K562 (cell line): ENCODE measurements at regions not wholly inside any gene's neighbourhood (a gene's known extent, or its start where the extent isn't known, plus 50 kb on each side); places are given as distances from the start of the nearest gene placed in this dataset.

ENCODE experiments used
- ATAC-seq: fragments of 200-7000 bp; cut with Tn5 transposase; 3 replicates; pipeline ENCODE4 v1.9.1; 2020; ENCODE audit warnings: moderate library complexity
- BruUV-seq: library from RNA; stranded (reverse); fragments of 400-500 nt; replicated peaks from 2 replicates; lab custom pipeline; 2021; lab: Mats Ljungman, UMichigan
- CTCF ChIA-PET: fragments of 300-600 bp; formaldehyde crosslinking; extraction: SDS; loops from one replicate; lab custom pipeline; 2021; ENCODE audit warnings: low intra/inter-chr PET ratio; lab: Yijun Ruan, JAX
- POLR2A ChIA-PET: fragments of 300-600, 350-650 bp; sonication (Branson Sonifier 250); formaldehyde crosslinking; extraction: SDS; loops from one replicate; lab custom pipeline; 2021; ENCODE audit warnings: antibody characterized with exemption, inconsistent platforms; lab: Yijun Ruan, JAX
- DNase-seq, 4 experiments: peaks; one replicate each; pipeline versions ENCODE4 v3.0.0 to v3.0.0-alpha.2; 2011 to 2018; ENCODE audit warnings: low spot score in 3 of 4, mixed read lengths in 3 of 4; ENCODE audit errors: extremely low read depth in 1 of 4
- FAIRE-seq: peaks from 2 replicates; lab custom pipeline; 2011; peaks lifted over from hg19 to GRCh38; lab: Jason Lieb, UNC
- H2AFZ ChIP-seq: 2 replicates; pipeline ENCODE4 v1.6.0; 2011; ENCODE audit warnings: low read depth, low read length, control low read depth, inconsistent platforms
- H3K27ac ChIP-seq: fragments of 200-600 bp; 3 replicates; pipeline ENCODE4 v1.8.0; 2011; ENCODE audit warnings: low read depth, mild to moderate bottlenecking, control low read depth, inconsistent platforms, low read length, moderate library complexity, mixed read lengths; ENCODE audit errors: extremely low read depth
- H3K27me3 ChIP-seq, 2 experiments: fragments of 300-600 bp in 1 of 2; 2 replicates in 1 of 2; 3 replicates in 1 of 2; pipeline versions ENCODE4 v1.6.0 to v1.8.0; 2011; ENCODE audit warnings: inconsistent platforms in 2 of 2, low read length in 2 of 2, mild to moderate bottlenecking in 1 of 2, mixed read lengths in 1 of 2, moderate library complexity in 1 of 2; ENCODE audit not compliant: control insufficient read depth in 2 of 2, insufficient read depth in 2 of 2
- H3K36me3 ChIP-seq: fragments of 300-600 bp; 3 replicates; pipeline ENCODE4 v1.8.0; 2011; ENCODE audit warnings: mild to moderate bottlenecking, low read length, inconsistent platforms; ENCODE audit not compliant: control insufficient read depth, insufficient read depth
- H3K4me1 ChIP-seq, 2 experiments: fragments of 200-600 bp in 1 of 2; replicated peaks in 1 of 2; 2 replicates in 1 of 2; 3 replicates in 1 of 2; pipeline versions ENCODE4 v1.5.1 to v1.8.0; 2011; ENCODE audit warnings: inconsistent platforms in 2 of 2, low read length in 2 of 2, mild to moderate bottlenecking in 1 of 2, mixed read lengths in 1 of 2, moderate library complexity in 1 of 2; ENCODE audit not compliant: control insufficient read depth in 2 of 2, insufficient read depth in 2 of 2
- H3K4me2 ChIP-seq: 2 replicates; pipeline ENCODE4 v1.6.1; 2011; ENCODE audit warnings: low read length, control low read depth, inconsistent platforms, mixed read lengths; ENCODE audit not compliant: insufficient read depth
- H3K4me3 ChIP-seq: fragments of 200-600 bp; sonication (generic), shearing (Covaris generic); 2 replicates; pipeline ENCODE4 v1.5.1; 2016; ENCODE audit warnings: control low read depth, inconsistent platforms
- H3K79me2 ChIP-seq: fragments of 200-600 bp; 3 replicates; pipeline ENCODE4 v1.8.0; 2011; ENCODE audit warnings: low read length, inconsistent platforms; ENCODE audit not compliant: control insufficient read depth, insufficient read depth
- H3K9ac ChIP-seq, 2 experiments: 2 replicates each; pipeline versions ENCODE4 v1.6.0 to v1.6.1; 2011; ENCODE audit warnings: low read depth in 2 of 2, low read length in 2 of 2, control low read depth in 1 of 2, inconsistent platforms in 1 of 2, mild to moderate bottlenecking in 1 of 2, mixed read lengths in 1 of 2; ENCODE audit not compliant: insufficient read depth in 1 of 2
- H3K9me1 ChIP-seq: one replicate; pipeline ENCODE4 v1.6.0; 2011; ENCODE audit warnings: inconsistent platforms, mild to moderate bottlenecking, low read length, moderate library complexity; ENCODE audit not compliant: control insufficient read depth, insufficient read depth
- H3K9me3 ChIP-seq: replicated peaks from 2 replicates; pipeline ENCODE4 v1.5.1; 2011; ENCODE audit warnings: low read depth, low read length, inconsistent platforms; ENCODE audit not compliant: control insufficient read depth, insufficient read depth
- H4K20me1 ChIP-seq: replicated peaks from 2 replicates; pipeline ENCODE4 v1.6.1; 2011; ENCODE audit warnings: low read length, inconsistent platforms, mixed read lengths; ENCODE audit not compliant: control insufficient read depth, insufficient read depth
- BCOR ChIP-seq: fragments of 450-650 bp; IDR thresholded peaks from 2 replicates; pipeline ENCODE4 v1.6.1; 2016
- BRD9 ChIP-seq: fragments of 450-650 bp; IDR thresholded peaks from 2 replicates; pipeline ENCODE4 v1.6.1; 2018; ENCODE audit warnings: low read depth; ENCODE audit not compliant: partially characterized antibody
- CCNT2 ChIP-seq: IDR thresholded peaks from 2 replicates; pipeline ENCODE4 v1.6.1; 2011; ENCODE audit warnings: borderline replicate concordance, low read depth, mild to moderate bottlenecking, moderate library complexity, mixed read lengths, low read length; ENCODE audit not compliant: insufficient read length; ENCODE audit errors: extremely low read depth
- CXXC5 ChIP-seq: fragments of 250-450 bp; sonication (Bioruptor Pico); IDR thresholded peaks from 2 replicates; pipeline ENCODE4 v1.8.0; 2022; ENCODE audit warnings: inconsistent platforms, mild to moderate bottlenecking, moderate library complexity
- HDGF ChIP-seq: fragments of 450-650 bp; IDR thresholded peaks from 2 replicates; pipeline ENCODE4 v1.6.1; 2016
- HMGN3 ChIP-seq: IDR thresholded peaks from 2 replicates; pipeline ENCODE4 v1.6.1; 2011; ENCODE audit warnings: borderline replicate concordance, low read depth, mild to moderate bottlenecking, mixed read lengths, low read length; ENCODE audit not compliant: insufficient read length; ENCODE audit errors: extremely low read depth
- KLF1 ChIP-seq: fragments of 450-650 bp; IDR thresholded peaks from 2 replicates; pipeline ENCODE4 v1.6.1; 2016; ENCODE audit warnings: missing genetic modification characterization, missing compliant biosample characterization
- LARP7 ChIP-seq: fragments of 450-650 bp; IDR thresholded peaks from 2 replicates; pipeline ENCODE4 v1.6.1; 2016
- PCBP1 ChIP-seq: fragments of 200-400 bp; formaldehyde crosslinking; IDR thresholded peaks from 2 replicates; pipeline ENCODE4 v1.6.1; 2018; ENCODE audit warnings: mild to moderate bottlenecking, low read depth, low read length; ENCODE audit not compliant: poor library complexity, severe bottlenecking
- POLR2G ChIP-seq: fragments of 200-400 bp; formaldehyde crosslinking; IDR thresholded peaks from 2 replicates; pipeline ENCODE4 v1.6.1; 2017; ENCODE audit warnings: low read depth, mild to moderate bottlenecking, antibody characterized with exemption, low read length, moderate library complexity
- SRF ChIP-seq, 2 experiments: fragments of 250-450, 450-650 bp in 1 of 2; sonication (Bioruptor Pico) in 1 of 2; sonication (generic) in 1 of 2; formaldehyde crosslinking; IDR thresholded peaks; 2 replicates each; pipeline versions ENCODE4 v1.5.0 to v1.5.1; 2020 to 2022; ENCODE audit warnings: mild to moderate bottlenecking in 1 of 2, missing genetic modification reagents in 1 of 2
- TAL1 ChIP-seq: fragments of 450-650 bp; IDR thresholded peaks from 2 replicates; pipeline ENCODE4 v1.6.1; 2016; ENCODE audit warnings: mild to moderate bottlenecking
- TRIM28 ChIP-seq: fragments of 450-650 bp; IDR thresholded peaks from 2 replicates; pipeline ENCODE4 v1.6.1; 2017
- ZBTB7A ChIP-seq: IDR thresholded peaks from 2 replicates; pipeline ENCODE4 v1.6.1; 2011; ENCODE audit warnings: low read depth, mild to moderate bottlenecking, low read length, moderate library complexity, borderline replicate concordance; ENCODE audit not compliant: control insufficient read depth
- ZNF347 ChIP-seq: fragments of 450-650 bp; formaldehyde crosslinking; IDR thresholded peaks from 2 replicates; pipeline ENCODE4 v1.4.0; 2020; ENCODE audit warnings: low read depth, mild to moderate bottlenecking, moderate library complexity
- in situ Hi-C: fragments of 300-500 bp; cut with MboI; formaldehyde crosslinking; loops from 4 replicates; pipeline ENCODE4 v1.15.0; 2018; ENCODE audit warnings: inconsistent platforms, mixed read lengths
- intact Hi-C: fragments of 100-400 bp; cut with micrococcal nuclease; formaldehyde crosslinking; loops from 2 replicates; pipeline ENCODE4 v1.14.2; 2022
- TF ChIP-seq, protein P1 (sequence below): fragments of 250-450 bp; sonication (Bioruptor Pico); IDR thresholded peaks from 2 replicates; pipeline ENCODE4 v1.8.0; 2021; ENCODE audit warnings: moderate library complexity, mild to moderate bottlenecking, inconsistent platforms
- TF ChIP-seq, protein P2 (sequence below): fragments of 250-450 bp; sonication (Bioruptor Pico); IDR thresholded peaks from 2 replicates; pipeline ENCODE4 v1.4.0; 2020
- TF ChIP-seq, protein P3 (sequence below): sonication (generic); formaldehyde crosslinking; IDR thresholded peaks from 2 replicates; pipeline ENCODE4 v1.8.1; 2023; ENCODE audit warnings: mild to moderate bottlenecking, missing genetic modification reagents

DNA sequence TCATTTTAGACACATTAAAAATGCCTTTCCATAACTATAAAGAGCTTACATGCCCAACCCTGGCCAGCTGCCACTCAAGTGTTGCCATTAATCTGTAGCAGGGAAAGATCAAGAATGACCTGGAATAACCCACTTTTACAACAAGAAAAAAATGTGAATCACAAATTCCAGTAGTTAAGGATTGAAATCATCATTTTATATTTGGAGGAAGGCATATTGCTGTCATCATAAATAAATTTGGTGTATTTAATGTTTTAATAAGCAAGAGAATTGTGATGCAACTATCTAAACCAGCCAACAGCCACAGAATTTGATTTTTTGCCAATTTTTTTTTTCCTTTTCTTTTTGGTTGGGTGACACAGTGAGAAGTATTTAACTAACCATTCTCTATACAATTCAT lies 240.0 kb upstream of the SEMA6D start:
- no peak overlapping the region for H3K4me3 ChIP-seq
- H2AFZ ChIP-seq = no peak overlapping the region
- no peaks in the 10 kb centered on the region for H3K36me3 ChIP-seq
- no peaks in the 10 kb centered on the region for H3K27me3 ChIP-seq
- ChIA-PET POLR2A (no interaction called here), CTCF (no interaction called here)
- no peak overlapping the region for H3K9ac ChIP-seq
- H3K79me2 ChIP-seq = no peaks in the 10 kb centered on the region
- DNase-seq (no peak), FAIRE-seq (no peak), ATAC-seq (no peak)
- H3K9me3 ChIP-seq = no peaks in the 10 kb centered on the region
- no TSS peak for BruUV-seq
- H3K9me1 ChIP-seq = no peaks in the 10 kb centered on the region
- H4K20me1 ChIP-seq = no peaks in the 10 kb centered on the region
- H3K27ac ChIP-seq = no peak overlapping the region
- intact Hi-C loops (no loop called here), in situ Hi-C loops (no loop called here)
- no peak for TF ChIP-seq BRD9
- TF ChIP-seq TRIM28 = no peak
- no peak for TF ChIP-seq ZBTB7A
- no peak for TF ChIP-seq POLR2G
- no peak for TF ChIP-seq PCBP1
- TF ChIP-seq, protein P1, sequence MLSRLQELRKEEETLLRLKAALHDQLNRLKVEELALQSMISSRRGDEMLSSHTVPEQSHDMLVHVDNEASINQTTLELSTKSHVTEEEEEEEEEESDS (CRISPR knock-in tag) = no peak
- TF ChIP-seq, protein P2, sequence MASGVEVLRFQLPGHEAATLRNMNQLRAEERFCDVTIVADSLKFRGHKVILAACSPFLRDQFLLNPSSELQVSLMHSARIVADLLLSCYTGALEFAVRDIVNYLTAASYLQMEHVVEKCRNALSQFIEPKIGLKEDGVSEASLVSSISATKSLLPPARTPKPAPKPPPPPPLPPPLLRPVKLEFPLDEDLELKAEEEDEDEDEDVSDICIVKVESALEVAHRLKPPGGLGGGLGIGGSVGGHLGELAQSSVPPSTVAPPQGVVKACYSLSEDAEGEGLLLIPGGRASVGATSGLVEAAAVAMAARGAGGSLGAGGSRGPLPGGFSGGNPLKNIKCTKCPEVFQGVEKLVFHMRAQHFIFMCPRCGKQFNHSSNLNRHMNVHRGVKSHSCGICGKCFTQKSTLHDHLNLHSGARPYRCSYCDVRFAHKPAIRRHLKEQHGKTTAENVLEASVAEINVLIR = no peak
- no peak for TF ChIP-seq TAL1
- TF ChIP-seq SRF (CRISPR knock-in tag; IDR thresholded peaks at IDR 0.05) = no peak
- no peak for TF ChIP-seq BCOR
- TF ChIP-seq, protein P3, sequence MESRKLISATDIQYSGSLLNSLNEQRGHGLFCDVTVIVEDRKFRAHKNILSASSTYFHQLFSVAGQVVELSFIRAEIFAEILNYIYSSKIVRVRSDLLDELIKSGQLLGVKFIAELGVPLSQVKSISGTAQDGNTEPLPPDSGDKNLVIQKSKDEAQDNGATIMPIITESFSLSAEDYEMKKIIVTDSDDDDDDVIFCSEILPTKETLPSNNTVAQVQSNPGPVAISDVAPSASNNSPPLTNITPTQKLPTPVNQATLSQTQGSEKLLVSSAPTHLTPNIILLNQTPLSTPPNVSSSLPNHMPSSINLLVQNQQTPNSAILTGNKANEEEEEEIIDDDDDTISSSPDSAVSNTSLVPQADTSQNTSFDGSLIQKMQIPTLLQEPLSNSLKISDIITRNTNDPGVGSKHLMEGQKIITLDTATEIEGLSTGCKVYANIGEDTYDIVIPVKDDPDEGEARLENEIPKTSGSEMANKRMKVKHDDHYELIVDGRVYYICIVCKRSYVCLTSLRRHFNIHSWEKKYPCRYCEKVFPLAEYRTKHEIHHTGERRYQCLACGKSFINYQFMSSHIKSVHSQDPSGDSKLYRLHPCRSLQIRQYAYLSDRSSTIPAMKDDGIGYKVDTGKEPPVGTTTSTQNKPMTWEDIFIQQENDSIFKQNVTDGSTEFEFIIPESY (CRISPR knock-in tag) = no peak
- TF ChIP-seq CCNT2 = no peak
- no peak for TF ChIP-seq KLF1 (tag)
- TF ChIP-seq HDGF = no peak
- no peak for TF ChIP-seq HMGN3
- TF ChIP-seq CXXC5 = no peak
- TF ChIP-seq LARP7 = no peak
- TF ChIP-seq ZNF347 (CRISPR knock-in tag) = no peak
- H3K4me2 ChIP-seq = no peak overlapping the region
- no peaks in the 10 kb centered on the region for H3K4me1 ChIP-seq
